Heart left ventricle (tissue), 13 donors: ENCODE measurements at regions not wholly inside any gene's neighbourhood (a gene's known extent, or its start where the extent isn't known, plus 50 kb on each side); places are given as distances from the start of the nearest gene placed in this dataset.

Source experiments
- CTCF ChIP-seq, 12 donors: fragments of 200-600 bp; sonication (generic) in 4 of 12; IDR thresholded peaks; one replicate each; pipeline versions ENCODE4 v1.5.0 to v1.8.0; 2018 to 2022; ENCODE audit warnings: antibody characterized with exemption in 12 of 12, mild to moderate bottlenecking in 5 of 12
- POLR2A ChIP-seq, 2 donors: fragments of 450-650 bp; IDR thresholded peaks; one replicate each; pipeline ENCODE4 v1.6.1; 2017; ENCODE audit warnings: antibody characterized with exemption in 2 of 2, mild to moderate bottlenecking in 2 of 2, moderate library complexity in 2 of 2
- donor health status: ischemic (EF 13 %, LVEDD 7.1; RV severe dilation, severe dysfunction).
- donor health status: DM: no; HTN: yes; CAD: no.
- donor health status: DM: no; HTN: no; CAD: no.
- donor health status: ischemic (EF 25% LVEDD 6.9; RV normal size, moderate dysfunction).
- donor health status: ischemic (EF 25% LVEDD 5.7; RV mildly dilated, moderate dysfunction).
- donor health status: ischemic (EF 35%, LVEDD 5.7; RV mildly dilated, moderate dysfunction).
- donor health status: nonischemic (EF 11% LVEDD 7.7; RV severe dilation, severe dysfunction).
- donor health status: DM: yes; HTN: yes; CAD: no.
- donor health status: PGD.
- donor health status: ischemic (EF 29% LVEDD 5.4; RV normal size, mild dysfunction).
- donor health status: nonischemic (EF 23%, LVEDD 6.1; RV moderate dilation, normal function).

- TF ChIP-seq CTCF (IDR thresholded peaks at IDR 0.05), result no peak
- no peak for TF ChIP-seq POLR2A (IDR thresholded peaks at IDR 0.05)
Measured at GRCh38 chr12:87086118-87086891, 830.1 kb upstream of the MGAT4C start.
